ENCODE measurements at regions not wholly inside any gene's neighbourhood (a gene's known extent, or its start where the extent isn't known, plus 50 kb on each side); places are given as distances from the start of the nearest gene placed in this dataset.

GRCh38 chr13:56247692-56248091, 893.0 kb upstream of the PRR20A start:
- no peak for TF ChIP-seq CTCF (IDR thresholded peaks at IDR 0.05; ENCODE audit: poor library complexity, severe bottlenecking)
- no peak for TF ChIP-seq EP300 (conservative IDR thresholded peaks at IDR 0.05; ENCODE audit: poor library complexity, severe bottlenecking)
